Tibial nerve (tissue), 4 donors: ENCODE measurements at regions not wholly inside any gene's neighbourhood (a gene's known extent, or its start where the extent isn't known, plus 50 kb on each side); places are given as distances from the start of the nearest gene placed in this dataset.

Experiments used
- DNase-seq, 2 donors: peaks; one replicate each; pipeline ENCODE4 v3.0.0-alpha.2; 2019; ENCODE audit warnings: low spot score in 2 of 2
- H3K27ac ChIP-seq, 4 donors: fragments of 200-600 bp; sonication (generic) in 3 of 4; one replicate each; pipeline ENCODE4 v1.5.1; 2017 to 2019; ENCODE audit warnings: mild to moderate bottlenecking in 1 of 4
- H3K27me3 ChIP-seq, 2 donors: fragments of 200-600 bp; sonication (generic) in 1 of 2; one replicate each; pipeline versions ENCODE4 v1.5.1 to v1.6.0; 2017 to 2019
- H3K36me3 ChIP-seq, 3 donors: fragments of 200-600 bp; sonication (generic); one replicate each; pipeline ENCODE4 v1.5.1; 2018 to 2019
- H3K4me1 ChIP-seq, 4 donors: fragments of 200-600 bp; sonication (generic) in 3 of 4; one replicate each; pipeline ENCODE4 v1.5.1; 2017 to 2019
- H3K4me3 ChIP-seq, 4 donors: fragments of 200-600 bp; sonication (generic) in 3 of 4; one replicate each; pipeline ENCODE4 v1.5.1; 2017 to 2019; ENCODE audit warnings: mild to moderate bottlenecking in 1 of 4, moderate library complexity in 1 of 4
- H3K9me3 ChIP-seq, 4 donors: fragments of 200-600 bp; sonication (generic) in 3 of 4; one replicate each; pipeline ENCODE4 v1.5.1; 2017 to 2019
- CTCF ChIP-seq, 5 experiments: fragments of 200-600 bp in 3 of 5; fragments of 450-650 bp in 2 of 5; sonication (generic) in 3 of 5; IDR thresholded peaks; one replicate each; pipeline ENCODE4 v1.5.1; 2016 to 2019; ENCODE audit warnings: antibody characterized with exemption in 5 of 5, mild to moderate bottlenecking in 3 of 5, moderate library complexity in 2 of 5
- EP300 ChIP-seq, 2 donors: sonication (generic); formaldehyde crosslinking; IDR thresholded peaks; one replicate each; pipeline ENCODE4 v1.6.1; 2017; ENCODE audit warnings: antibody characterized with exemption in 2 of 2, mild to moderate bottlenecking in 1 of 2
- POLR2A ChIP-seq, 2 donors: fragments of 450-650 bp; IDR thresholded peaks; one replicate each; pipeline ENCODE4 v1.6.1; 2017; ENCODE audit warnings: antibody characterized with exemption in 2 of 2, mild to moderate bottlenecking in 2 of 2, moderate library complexity in 2 of 2
- WGBS, 2 donors: methylation state at CpG; one replicate each; pipeline ENCODE4 v1.1.5; 2018; 5-methylcytosine and 5-hydroxymethylcytosine counted together

GRCh38 chr2:46843316-46843715, 72.3 kb downstream of the MCFD2 start:
- no peaks in the 10 kb centered on the region for H3K36me3 ChIP-seq
- no peak for DNase-seq
- no peak overlapping the region for H3K27ac ChIP-seq
- H3K9me3 ChIP-seq = no peaks in the 10 kb centered on the region
- TF ChIP-seq EP300 (IDR thresholded peaks at IDR 0.05) (no peak), POLR2A (IDR thresholded peaks at IDR 0.05) (no peak), CTCF (IDR thresholded peaks at IDR 0.05) (no peak)
- no peaks in the 10 kb centered on the region for H3K27me3 ChIP-seq
- H3K4me1 ChIP-seq = peaks cover 0 to 31% (median 26%) of the 10 kb centered on the region in 4 donors
- H3K4me3 ChIP-seq = no peak overlapping the region
- WGBS, 2 donors = 68 to 71% methylated on average over 5 of the region's 5 CpGs

GRCh38 chr2:46842876-46843275, 72.7 kb downstream of the MCFD2 start:
- Histone ChIP-seq H3K27ac (no peak overlapping the region), H3K4me3 (no peak overlapping the region), H3K36me3 (no peaks in the 10 kb centered on the region), H3K4me1 (peaks cover 0 to 27% (median 22%) of the 10 kb centered on the region in 4 donors), H3K9me3 (no peaks in the 10 kb centered on the region), H3K27me3 (no peaks in the 10 kb centered on the region)
- DNase-seq = no peak
- TF ChIP-seq EP300 (IDR thresholded peaks at IDR 0.05) = no peak
- no peak for TF ChIP-seq CTCF (IDR thresholded peaks at IDR 0.05)
- TF ChIP-seq POLR2A (IDR thresholded peaks at IDR 0.05) = no peak
- 94 to 96% methylated on average over 7 of the region's 7 CpGs for WGBS, 2 donors

- no peak for DNase-seq
- no peak overlapping the region for H3K4me3 ChIP-seq
- peaks cover 0 to 23% (median 11%) of the 10 kb centered on the region in 4 donors for H3K4me1 ChIP-seq
- no peaks in the 10 kb centered on the region for H3K27me3 ChIP-seq
- TF ChIP-seq POLR2A (IDR thresholded peaks at IDR 0.05) (no peak), EP300 (IDR thresholded peaks at IDR 0.05) (no peak), CTCF (IDR thresholded peaks at IDR 0.05) (no peak)
- H3K27ac ChIP-seq = no peak overlapping the region
- no peaks in the 10 kb centered on the region for H3K9me3 ChIP-seq
- 68 to 84% methylated on average over 4 of the region's 4 CpGs for WGBS, 2 donors
- H3K36me3 ChIP-seq = no peaks in the 10 kb centered on the region
These were observed 74.0 kb downstream of the MCFD2 start for GRCh38 chr2:46841621-46842020.

GRCh38 chr2:46839045-46839444, 76.6 kb downstream of the MCFD2 start:
- Histone ChIP-seq H3K4me3 (no peak overlapping the region), H3K27me3 (no peaks in the 10 kb centered on the region), H3K4me1 (peaks cover 0 to 17% (median 0%) of the 10 kb centered on the region in 4 donors), H3K36me3 (no peaks in the 10 kb centered on the region), H3K27ac (no peak overlapping the region), H3K9me3 (no peaks in the 10 kb centered on the region)
- TF ChIP-seq EP300 (IDR thresholded peaks at IDR 0.05) = no peak
- no peak for TF ChIP-seq POLR2A (IDR thresholded peaks at IDR 0.05)
- DNase-seq = no peak
- WGBS, 2 donors = 53 to 56% methylated on average over 3 of the region's 3 CpGs

GRCh38 chr2:46837704-46838103, 77.9 kb downstream of the MCFD2 start:
- TF ChIP-seq EP300 (IDR thresholded peaks at IDR 0.05) (no peak), POLR2A (IDR thresholded peaks at IDR 0.05) (no peak), CTCF (IDR thresholded peaks at IDR 0.05) (no peak)
- no peaks in the 10 kb centered on the region for H3K9me3 ChIP-seq
- H3K4me3 ChIP-seq = no peak overlapping the region
- no peak overlapping the region for H3K27ac ChIP-seq
- H3K36me3 ChIP-seq = no peaks in the 10 kb centered on the region
- DNase-seq = no peak
- WGBS, 2 donors = 92 to 93% methylated on average over 5 of the region's 5 CpGs
- H3K4me1 ChIP-seq = peaks cover 0 to 17% (median 0%) of the 10 kb centered on the region in 4 donors
- H3K27me3 ChIP-seq = no peaks in the 10 kb centered on the region

- Histone ChIP-seq H3K27ac (peak overlapping the region in 1 of 4 donors; percentile 43), H3K36me3 (no peaks in the 10 kb centered on the region), H3K27me3 (no peaks in the 10 kb centered on the region), H3K4me3 (no peak overlapping the region), H3K4me1 (peaks cover 0 to 17% (median 0%) of the 10 kb centered on the region in 4 donors), H3K9me3 (no peaks in the 10 kb centered on the region)
- whole genome bisulfite sequencing, 2 donors = 84 to 88% methylated on average over 10 of the region's 10 CpGs
- no peak for DNase-seq
- no peak for TF ChIP-seq CTCF (IDR thresholded peaks at IDR 0.05)
- no peak for TF ChIP-seq EP300 (IDR thresholded peaks at IDR 0.05)
- no peak for TF ChIP-seq POLR2A (IDR thresholded peaks at IDR 0.05)
These were observed 78.5 kb downstream of the MCFD2 start for GRCh38 chr2:46837112-46837454.
